Muscle layer of duodenum (tissue), 2 donors: ENCODE measurements at regions not wholly inside any gene's neighbourhood (a gene's known extent, or its start where the extent isn't known, plus 50 kb on each side); places are given as distances from the start of the nearest gene placed in this dataset.

ENCODE experiments used
- H3K27ac ChIP-seq: one replicate; pipeline ENCODE4 v1.7.0; 2013; ENCODE audit warnings: mild to moderate bottlenecking, low read length
- H3K27me3 ChIP-seq: one replicate; pipeline ENCODE4 v1.7.0; 2013; ENCODE audit warnings: low read depth, mild to moderate bottlenecking, control low read depth, low read length
- H3K36me3 ChIP-seq, 2 donors: one replicate each; pipeline ENCODE4 v1.7.0; 2013; ENCODE audit warnings: low read length in 2 of 2, control low read depth in 1 of 2, mild to moderate bottlenecking in 1 of 2; ENCODE audit not compliant: insufficient read depth in 2 of 2, control insufficient read depth in 1 of 2
- H3K4me1 ChIP-seq, 2 donors: one replicate each; pipeline ENCODE4 v1.7.0; 2013; ENCODE audit warnings: low read length in 2 of 2, mild to moderate bottlenecking in 2 of 2, control low read depth in 1 of 2, moderate library complexity in 1 of 2; ENCODE audit not compliant: insufficient read depth in 2 of 2, control insufficient read depth in 1 of 2
- H3K4me3 ChIP-seq, 2 donors: one replicate each; pipeline ENCODE4 v1.7.0; 2013; ENCODE audit warnings: low read length in 2 of 2, low read depth in 1 of 2, mild to moderate bottlenecking in 1 of 2
- H3K9me3 ChIP-seq, 2 donors: one replicate each; pipeline ENCODE4 v1.7.0; 2013; ENCODE audit warnings: low read length in 2 of 2, control low read depth in 1 of 2, mild to moderate bottlenecking in 1 of 2; ENCODE audit not compliant: control insufficient read depth in 1 of 2
- donor health status: healthy.

- Histone ChIP-seq H3K9me3 (no peaks in the 10 kb centered on the region), H3K4me1 (no peaks in the 10 kb centered on the region), H3K27me3 (no peaks in the 10 kb centered on the region), H3K4me3 (no peak overlapping the region), H3K36me3 (no peaks in the 10 kb centered on the region), H3K27ac (no peak overlapping the region)
These were observed 527.2 kb downstream of the GBA3 start for GRCh38 chr4:23219779-23220408.

GRCh38 chr4:23213198-23213597 lies 520.5 kb downstream of the GBA3 start:
- no peak overlapping the region for H3K27ac ChIP-seq
- H3K27me3 ChIP-seq, result no peaks in the 10 kb centered on the region
- no peak overlapping the region for H3K4me3 ChIP-seq
- no peaks in the 10 kb centered on the region for H3K9me3 ChIP-seq
- no peaks in the 10 kb centered on the region for H3K4me1 ChIP-seq
- H3K36me3 ChIP-seq, result no peaks in the 10 kb centered on the region

GRCh38 chr4:23212558-23212957 lies 519.8 kb downstream of the GBA3 start:
- H3K27ac ChIP-seq, result no peak overlapping the region
- H3K36me3 ChIP-seq, result no peaks in the 10 kb centered on the region
- H3K9me3 ChIP-seq, result no peaks in the 10 kb centered on the region
- H3K27me3 ChIP-seq, result no peaks in the 10 kb centered on the region
- no peak overlapping the region for H3K4me3 ChIP-seq
- no peaks in the 10 kb centered on the region for H3K4me1 ChIP-seq

- H3K4me1 ChIP-seq, result no peaks in the 10 kb centered on the region
- H3K27ac ChIP-seq, result no peak overlapping the region
These were observed 514.3 kb downstream of the GBA3 start for GRCh38 chr4:23207059-23207458.

GRCh38 chr4:23202712-23203247 lies 510.0 kb downstream of the GBA3 start:
- H3K36me3 ChIP-seq, result no peaks in the 10 kb centered on the region
- no peaks in the 10 kb centered on the region for H3K27me3 ChIP-seq
- no peak overlapping the region for H3K4me3 ChIP-seq
- no peak overlapping the region for H3K27ac ChIP-seq
- no peaks in the 10 kb centered on the region for H3K4me1 ChIP-seq
- H3K9me3 ChIP-seq, result peaks cover 0 to 4% of the 10 kb centered on the region in 2 donors

More at GRCh38 chr4:23207059-23207458, 514.3 kb downstream of the GBA3 start:
- no peaks in the 10 kb centered on the region for H3K36me3 ChIP-seq
- H3K9me3 ChIP-seq, result peaks cover 0 to 4% of the 10 kb centered on the region in 2 donors
- no peaks in the 10 kb centered on the region for H3K27me3 ChIP-seq
- peak overlapping the region in 1 of 2 donors; percentile 10 for H3K4me3 ChIP-seq

- H3K27me3 ChIP-seq, result no peaks in the 10 kb centered on the region
- H3K9me3 ChIP-seq, result no peaks in the 10 kb centered on the region
- H3K36me3 ChIP-seq, result no peaks in the 10 kb centered on the region
- no peaks in the 10 kb centered on the region for H3K4me1 ChIP-seq
- H3K27ac ChIP-seq, result no peak overlapping the region
- H3K4me3 ChIP-seq, result no peak overlapping the region
These were observed 502.0 kb downstream of the GBA3 start for GRCh38 chr4:23194751-23195150.

GRCh38 chr4:23174179-23174578 lies 481.4 kb downstream of the GBA3 start:
- Histone ChIP-seq H3K4me1 (peaks cover 0 to 3% of the 10 kb centered on the region in 2 donors), H3K27ac (no peak overlapping the region), H3K27me3 (no peaks in the 10 kb centered on the region), H3K36me3 (no peaks in the 10 kb centered on the region), H3K4me3 (no peak overlapping the region), H3K9me3 (no peaks in the 10 kb centered on the region)

- Histone ChIP-seq H3K4me1 (peaks cover 0 to 5% of the 10 kb centered on the region in 2 donors), H3K36me3 (no peaks in the 10 kb centered on the region), H3K27me3 (no peaks in the 10 kb centered on the region), H3K4me3 (no peak overlapping the region), H3K27ac (no peak overlapping the region), H3K9me3 (no peaks in the 10 kb centered on the region)
These were observed 479.2 kb downstream of the GBA3 start for GRCh38 chr4:23171976-23172375.

- Histone ChIP-seq H3K4me1 (peaks cover 0 to 5% of the 10 kb centered on the region in 2 donors), H3K9me3 (no peaks in the 10 kb centered on the region), H3K27me3 (no peaks in the 10 kb centered on the region)
These were observed 477.0 kb downstream of the GBA3 start for GRCh38 chr4:23169608-23170311.

GRCh38 chr4:23166919-23167318 lies 474.2 kb downstream of the GBA3 start:
- Histone ChIP-seq H3K27ac (no peak overlapping the region), H3K27me3 (no peaks in the 10 kb centered on the region), H3K36me3 (no peaks in the 10 kb centered on the region), H3K4me1 (peaks cover 0 to 5% of the 10 kb centered on the region in 2 donors), H3K4me3 (no peak overlapping the region), H3K9me3 (no peaks in the 10 kb centered on the region)

More at GRCh38 chr4:23169608-23170311, 477.0 kb downstream of the GBA3 start:
- Histone ChIP-seq H3K27ac (no peak overlapping the region), H3K36me3 (no peaks in the 10 kb centered on the region), H3K4me3 (no peak overlapping the region)

GRCh38 chr4:23166407-23166806 lies 473.7 kb downstream of the GBA3 start:
- Histone ChIP-seq H3K4me3 (no peak overlapping the region), H3K27ac (no peak overlapping the region), H3K4me1 (peaks cover 0 to 5% of the 10 kb centered on the region in 2 donors), H3K27me3 (no peaks in the 10 kb centered on the region), H3K9me3 (no peaks in the 10 kb centered on the region), H3K36me3 (no peaks in the 10 kb centered on the region)
